ENCODE measurements at regions not wholly inside any gene's neighbourhood (a gene's known extent, or its start where the extent isn't known, plus 50 kb on each side); places are given as distances from the start of the nearest gene placed in this dataset.

DNA sequence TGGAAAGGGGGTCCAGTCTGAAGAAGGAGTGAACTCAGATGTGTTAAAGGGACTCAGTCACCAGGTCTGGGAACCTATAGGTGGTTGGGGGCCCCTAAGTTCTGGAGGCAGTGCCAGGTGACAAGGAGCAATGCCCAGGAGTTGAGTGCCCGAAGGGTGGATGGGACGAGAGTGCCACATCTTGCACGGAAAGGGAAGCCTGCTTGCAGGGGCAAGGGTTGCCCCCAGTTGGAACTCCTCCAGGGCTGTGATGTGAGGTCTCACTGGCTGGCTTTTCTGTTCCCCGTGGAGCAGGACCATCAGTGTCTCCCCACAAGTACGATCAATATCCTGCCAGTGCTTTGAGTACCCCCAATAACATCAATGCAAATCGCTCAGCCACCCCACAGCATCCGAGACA, 107.3 kb downstream of the TOMM20 start:
- TF ChIP-seq, protein P1, sequence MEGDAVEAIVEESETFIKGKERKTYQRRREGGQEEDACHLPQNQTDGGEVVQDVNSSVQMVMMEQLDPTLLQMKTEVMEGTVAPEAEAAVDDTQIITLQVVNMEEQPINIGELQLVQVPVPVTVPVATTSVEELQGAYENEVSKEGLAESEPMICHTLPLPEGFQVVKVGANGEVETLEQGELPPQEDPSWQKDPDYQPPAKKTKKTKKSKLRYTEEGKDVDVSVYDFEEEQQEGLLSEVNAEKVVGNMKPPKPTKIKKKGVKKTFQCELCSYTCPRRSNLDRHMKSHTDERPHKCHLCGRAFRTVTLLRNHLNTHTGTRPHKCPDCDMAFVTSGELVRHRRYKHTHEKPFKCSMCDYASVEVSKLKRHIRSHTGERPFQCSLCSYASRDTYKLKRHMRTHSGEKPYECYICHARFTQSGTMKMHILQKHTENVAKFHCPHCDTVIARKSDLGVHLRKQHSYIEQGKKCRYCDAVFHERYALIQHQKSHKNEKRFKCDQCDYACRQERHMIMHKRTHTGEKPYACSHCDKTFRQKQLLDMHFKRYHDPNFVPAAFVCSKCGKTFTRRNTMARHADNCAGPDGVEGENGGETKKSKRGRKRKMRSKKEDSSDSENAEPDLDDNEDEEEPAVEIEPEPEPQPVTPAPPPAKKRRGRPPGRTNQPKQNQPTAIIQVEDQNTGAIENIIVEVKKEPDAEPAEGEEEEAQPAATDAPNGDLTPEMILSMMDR (IDR thresholded peaks at IDR 0.05) = no peak
- TF ChIP-seq EZH2 (IDR thresholded peaks at IDR 0.05) = no peak
- no peak for TF ChIP-seq EZH2phosphoT487 (IDR thresholded peaks at IDR 0.05)

Data from neural progenitor cell (in vitro differentiated cells).